Gastrocnemius medialis (tissue), 4 donors: ENCODE measurements at regions not wholly inside any gene's neighbourhood (a gene's known extent, or its start where the extent isn't known, plus 50 kb on each side); places are given as distances from the start of the nearest gene placed in this dataset.

ENCODE experiments used
- CTCF ChIP-seq, 5 experiments: fragments of 450-650 bp in 3 of 5; fragments of 200-600 bp in 2 of 5; sonication (generic) in 2 of 5; IDR thresholded peaks in 4 of 5; conservative IDR thresholded peaks in 1 of 5; 1 replicate in 4 of 5; 2 replicates in 1 of 5; pipeline ENCODE4 v1.5.1; 2016 to 2019; ENCODE audit warnings: antibody characterized with exemption in 5 of 5, mild to moderate bottlenecking in 3 of 5, moderate library complexity in 3 of 5
- POLR2A ChIP-seq, 2 donors: fragments of 450-650 bp; IDR thresholded peaks; one replicate each; pipeline ENCODE4 v1.6.1; 2017; ENCODE audit warnings: antibody characterized with exemption in 2 of 2, mild to moderate bottlenecking in 2 of 2, moderate library complexity in 2 of 2

DNA sequence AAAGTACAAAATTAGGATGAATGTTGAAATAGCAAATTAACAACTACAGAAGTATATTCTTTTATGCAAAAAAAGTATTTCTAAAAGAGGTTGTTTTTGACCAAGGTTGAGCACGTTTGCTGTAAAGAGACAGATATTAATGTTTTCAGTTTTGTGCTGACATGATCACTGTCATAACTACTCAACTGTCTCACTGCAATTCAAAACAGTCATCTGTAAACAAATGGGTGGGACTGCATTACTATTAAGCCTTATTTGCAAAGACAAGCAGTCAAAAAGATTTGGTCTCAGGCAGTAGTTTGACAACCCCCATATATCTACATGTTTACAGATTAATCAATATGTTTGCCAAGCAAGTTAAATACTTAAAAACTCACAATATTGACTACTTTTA is 109.1 kb upstream of the ZNF385D start:
- TF ChIP-seq POLR2A (IDR thresholded peaks at IDR 0.05) (no peak), CTCF (IDR thresholded peaks at IDR 0.05 in 4 of 5, conservative IDR thresholded peaks at IDR 0.05 in 1 of 5) (no peak)
